Retina (tissue), 1 donor: ENCODE measurements at regions not wholly inside any gene's neighbourhood (a gene's known extent, or its start where the extent isn't known, plus 50 kb on each side); places are given as distances from the start of the nearest gene placed in this dataset.
"Not testable (repeated sequence)": the region's sequence is repeated elsewhere in the genome, so short reads cannot be mapped to it uniquely, and the experiment has no call there.

ENCODE experiments used
- DNase-seq: peaks from one replicate; pipeline ENCODE4 v3.0.0-alpha.2; 2016

DNA sequence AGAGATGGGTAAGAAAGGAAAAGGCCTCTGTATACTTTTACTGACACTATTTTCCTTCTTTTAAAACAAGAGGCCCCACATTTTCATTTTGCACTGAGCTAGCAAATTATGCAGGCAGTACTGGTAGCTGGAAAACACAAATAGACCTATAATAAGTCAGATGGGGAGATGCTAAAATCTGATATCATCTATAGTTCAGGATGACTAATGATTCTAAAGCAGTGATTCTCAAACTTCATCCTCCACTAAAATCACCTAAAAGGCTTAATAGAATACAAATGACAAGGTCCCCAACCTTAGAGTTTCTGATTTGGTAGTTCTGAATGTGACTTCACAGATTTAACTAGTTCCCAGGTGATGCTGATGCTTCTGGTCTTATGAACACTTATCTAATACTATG lies 247.3 kb upstream of the DIPK2B start:
- no peak for DNase-seq

DNA sequence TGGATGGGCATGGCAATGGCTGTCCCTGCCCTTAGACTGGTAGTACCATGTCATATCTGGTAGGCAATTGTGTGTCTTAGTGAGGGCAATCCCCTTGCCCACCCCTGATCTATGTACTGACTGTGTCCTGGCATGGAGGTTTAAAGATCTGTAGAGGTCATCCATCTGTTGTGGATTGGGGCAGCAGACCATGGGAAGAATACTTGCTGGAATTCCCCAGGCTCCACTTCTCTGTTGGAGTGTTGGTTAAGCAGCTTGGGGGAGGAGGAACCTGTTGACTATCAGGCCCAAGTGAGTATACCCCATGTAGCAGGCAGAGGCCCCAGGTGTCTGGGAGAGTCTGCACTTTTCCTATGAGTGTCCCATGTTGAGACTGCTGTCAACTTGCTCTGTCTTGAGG lies 246.7 kb upstream of the DIPK2B start:
- no peak for DNase-seq

- DNase-seq: no peak
Measured at GRCh38 chrX:45445745-45446412, 245.2 kb upstream of the DIPK2B start.

DNA sequence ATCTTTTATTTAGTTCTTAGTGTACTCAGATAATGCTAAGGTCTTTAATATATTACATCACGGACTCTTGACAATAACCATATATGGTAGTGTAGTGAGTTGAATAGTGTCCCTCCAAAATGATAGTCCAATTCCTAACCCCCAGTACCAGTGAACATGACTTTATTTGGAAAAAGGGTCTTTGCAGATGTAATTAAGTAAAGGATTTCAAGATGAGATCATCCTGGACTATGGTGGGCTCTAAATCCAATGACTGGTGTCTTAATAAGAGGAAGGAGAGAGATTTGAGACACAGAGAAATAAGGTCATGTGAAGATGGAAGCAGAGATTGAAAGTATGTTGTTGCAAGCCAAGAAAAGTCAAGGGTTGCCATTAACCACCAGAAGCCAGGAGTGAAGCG lies 236.5 kb upstream of the DIPK2B start:
- DNase-seq: no peak

DNA sequence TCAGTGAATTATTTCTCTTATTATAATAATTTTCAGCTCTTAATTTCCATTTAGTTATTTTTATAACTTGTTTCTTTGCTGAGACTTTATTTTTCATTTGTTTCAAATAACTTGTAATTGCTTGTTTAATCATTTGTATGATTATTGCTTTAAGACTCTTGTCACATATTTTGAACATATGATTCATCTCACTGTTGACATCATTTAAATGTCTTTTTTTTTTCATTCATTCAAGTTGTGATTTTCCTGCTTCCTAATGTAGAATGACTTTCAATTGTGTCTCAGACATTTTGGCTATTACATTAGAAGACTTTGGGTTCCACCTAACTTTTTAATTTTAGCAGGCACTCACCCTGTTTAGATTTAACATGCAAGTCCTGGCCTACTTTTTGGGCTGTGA lies 234.8 kb upstream of the DIPK2B start:
- DNase-seq: no peak

GRCh38 chrX:45434231-45434630 lies 233.6 kb upstream of the DIPK2B start:
- no peak for DNase-seq

DNA sequence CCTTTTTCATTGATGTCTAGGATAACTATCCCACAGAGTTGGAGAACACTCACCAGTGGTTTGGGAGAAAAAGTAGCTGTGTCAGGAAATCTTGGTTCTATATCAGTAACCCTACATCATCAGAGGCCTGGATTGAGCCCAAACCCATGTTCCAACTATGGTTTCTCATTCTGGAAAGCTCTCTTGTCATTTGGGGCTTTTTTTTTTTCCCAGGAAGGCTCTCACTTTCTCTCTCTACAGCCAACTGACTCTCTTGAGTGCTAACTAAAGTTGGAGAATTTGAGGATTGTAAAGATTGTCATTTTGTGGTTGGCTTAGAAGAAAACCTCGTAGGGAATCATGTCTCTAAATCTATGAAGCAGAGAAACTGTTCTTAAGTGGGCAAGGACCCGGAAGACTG lies 228.2 kb upstream of the DIPK2B start:
- no peak for DNase-seq

GRCh38 chrX:45424326-45424725 lies 223.7 kb upstream of the DIPK2B start:
- DNase-seq: no peak

- DNase-seq: no peak
Measured at GRCh38 chrX:45422216-45422925, 221.7 kb upstream of the DIPK2B start.

DNA sequence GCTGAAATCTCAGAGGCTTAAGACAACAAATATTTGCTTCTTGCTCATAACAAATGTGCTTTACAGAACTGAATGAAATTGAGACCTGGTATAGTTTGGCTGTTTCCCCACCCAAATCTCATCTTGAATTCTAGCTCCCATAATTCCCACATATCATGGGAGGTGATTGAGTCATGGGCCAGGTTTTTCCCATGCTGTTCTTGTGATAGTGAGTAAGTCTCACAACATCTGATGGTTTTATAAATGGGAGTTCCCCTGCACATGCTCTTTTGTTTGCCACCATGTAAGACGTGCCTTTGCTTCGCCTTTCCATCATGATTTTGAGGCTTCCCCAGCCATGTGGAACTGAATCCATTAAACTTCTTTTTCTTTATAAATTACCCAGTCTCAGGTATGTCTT lies 221.1 kb upstream of the DIPK2B start:
- no peak for DNase-seq

GRCh38 chrX:45404206-45404605 lies 203.5 kb upstream of the DIPK2B start:
- DNase-seq: no peak

- no peak for DNase-seq
Measured at GRCh38 chrX:45401923-45402322, 201.2 kb upstream of the DIPK2B start.

DNA sequence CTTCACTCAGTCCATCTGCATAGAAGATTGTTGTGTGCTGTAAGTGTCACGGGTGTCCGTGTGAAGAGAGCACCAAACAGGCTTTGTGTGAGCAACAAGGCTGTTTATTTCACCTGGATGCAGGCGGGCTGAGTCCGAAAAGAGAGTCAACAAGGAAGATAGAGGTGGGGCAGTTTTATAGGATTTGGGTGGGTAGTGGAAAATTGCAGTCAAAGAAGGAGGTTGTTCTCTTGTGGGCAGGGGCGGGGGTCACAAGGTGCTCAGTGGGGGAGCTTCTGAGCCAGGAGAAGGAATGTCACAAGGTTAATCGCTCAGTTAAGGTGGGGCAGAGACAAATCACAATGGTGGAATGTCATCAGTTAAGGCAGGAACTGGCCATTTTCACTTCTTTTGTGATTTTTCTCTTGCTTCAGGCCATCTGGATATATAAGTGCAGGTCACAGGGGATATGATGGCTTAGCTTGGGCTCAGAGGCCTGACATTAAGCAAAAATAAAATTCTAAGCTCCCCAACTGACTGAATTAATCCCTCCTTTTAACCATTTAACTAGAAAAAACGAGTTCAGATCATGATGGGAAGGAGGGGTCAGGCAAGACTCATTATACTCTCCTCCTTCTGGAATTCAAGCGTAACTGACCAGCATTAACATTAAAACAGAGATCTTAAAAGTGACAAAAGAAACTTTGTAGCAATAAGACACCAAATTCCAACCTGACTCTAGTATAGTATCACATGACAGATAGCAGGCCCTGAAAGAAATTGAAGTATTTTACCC lies 200.5 kb upstream of the DIPK2B start:
- DNase-seq: not testable (repeated sequence)

DNA sequence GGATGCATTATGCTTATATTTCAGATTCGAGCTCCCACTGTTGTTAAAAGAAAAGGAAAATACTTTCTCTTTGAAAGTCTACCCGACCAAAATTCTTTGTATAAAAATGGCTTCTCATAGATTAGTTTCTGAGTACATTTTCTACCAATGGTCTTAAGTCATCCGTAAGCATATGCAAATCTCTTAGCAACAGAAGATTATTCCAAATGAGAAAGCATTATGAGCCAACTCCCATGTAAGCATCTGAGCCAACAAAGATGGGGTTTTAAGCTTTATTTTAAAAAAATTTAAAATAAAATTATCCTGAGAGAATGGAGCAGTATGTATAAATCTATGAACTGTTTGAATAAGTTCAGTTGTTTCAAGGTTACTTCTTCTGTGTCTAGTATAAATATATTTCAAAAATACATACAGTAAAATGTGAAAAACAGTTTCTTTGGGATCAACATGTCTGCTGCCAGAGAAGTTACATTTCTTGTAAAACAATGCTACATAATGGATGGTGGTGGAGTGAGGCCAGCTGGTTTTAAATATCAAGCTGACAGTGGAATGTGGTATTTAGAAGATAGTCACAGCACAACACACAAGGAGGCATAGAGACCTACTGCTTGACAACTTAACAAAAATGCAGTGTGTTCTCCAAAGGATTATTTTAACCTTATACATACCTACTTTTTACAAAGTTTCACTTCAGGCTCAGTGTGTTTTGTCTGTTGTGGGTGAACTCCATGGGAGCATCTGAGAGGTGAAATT lies 199.5 kb upstream of the DIPK2B start:
- DNase-seq: no peak

DNA sequence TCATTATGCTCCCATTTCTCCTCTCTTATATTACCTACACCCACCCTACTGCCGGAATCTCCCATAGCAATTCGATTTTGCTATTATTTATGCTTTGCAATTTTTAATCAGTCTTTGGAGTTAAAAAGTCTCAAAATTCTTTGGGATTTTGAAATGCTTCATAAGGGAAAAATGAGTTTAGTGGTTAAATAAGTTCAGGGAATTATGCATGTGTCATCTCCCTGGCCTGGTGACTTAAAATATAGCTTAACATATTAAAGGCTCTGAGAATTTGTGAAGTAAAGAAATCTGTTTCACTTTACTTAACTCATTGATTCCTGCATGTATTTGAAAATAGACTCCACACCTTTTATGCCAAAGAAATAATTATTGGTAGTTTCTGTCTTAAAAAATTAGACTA lies 185.1 kb upstream of the DIPK2B start:
- DNase-seq: no peak

GRCh38 chrX:45381841-45382240 lies 181.2 kb upstream of the DIPK2B start:
- DNase-seq: no peak

GRCh38 chrX:45381366-45381765 lies 180.7 kb upstream of the DIPK2B start:
- DNase-seq: no peak

- no peak for DNase-seq
Measured at GRCh38 chrX:45379236-45379635, 178.6 kb upstream of the DIPK2B start.

GRCh38 chrX:45372151-45372550 lies 171.5 kb upstream of the DIPK2B start:
- no peak for DNase-seq

GRCh38 chrX:45368705-45369104 lies 168.0 kb upstream of the DIPK2B start:
- DNase-seq: no peak

- DNase-seq: no peak
Measured at GRCh38 chrX:45363596-45363995, 162.9 kb upstream of the DIPK2B start.

GRCh38 chrX:45360571-45360970 lies 159.9 kb upstream of the DIPK2B start:
- DNase-seq: no peak

GRCh38 chrX:45358392-45358791 lies 157.7 kb upstream of the DIPK2B start:
- DNase-seq: no peak
